Nephron (organoid): ENCODE measurements at regions not wholly inside any gene's neighbourhood (a gene's known extent, or its start where the extent isn't known, plus 50 kb on each side); places are given as distances from the start of the nearest gene placed in this dataset.

Experiments used
- H3K27ac Mint-ChIP-seq, 3 experiments: 2 replicates each; pipeline ENCODE4 v1.8.0; 2020; ENCODE audit warnings: mixed read lengths in 3 of 3, mild to moderate bottlenecking in 2 of 3, moderate library complexity in 1 of 3
- H3K27me3 Mint-ChIP-seq: 2 replicates; pipeline ENCODE4 v1.8.0; 2021; ENCODE audit warnings: low read depth, mild to moderate bottlenecking, moderate library complexity, mixed read lengths
- H3K36me3 Mint-ChIP-seq: 2 replicates; pipeline ENCODE4 v1.8.0; 2020; ENCODE audit warnings: low read depth, mixed read lengths
- H3K4me1 Mint-ChIP-seq: 2 replicates; pipeline ENCODE4 v1.8.0; 2020; ENCODE audit warnings: mixed read lengths
- H3K4me3 Mint-ChIP-seq, 3 experiments: 2 replicates each; pipeline ENCODE4 v1.8.0; 2020; ENCODE audit warnings: mild to moderate bottlenecking in 3 of 3, mixed read lengths in 3 of 3, moderate library complexity in 2 of 3
- H3K9me3 Mint-ChIP-seq: 2 replicates; pipeline ENCODE4 v1.8.0; 2020; ENCODE audit warnings: mixed read lengths
- CTCF ChIP-seq, 3 experiments: fragments of 200-600 bp; sonication (generic); IDR thresholded peaks; one replicate each; pipeline ENCODE4 v1.5.0; 2021; ENCODE audit warnings: antibody characterized with exemption in 3 of 3; ENCODE audit not compliant: unreplicated experiment in 3 of 3

GRCh38 chr5:56647099-56647850 lies 168.1 kb upstream of the MAP3K1 start:
- Mint-ChIP-seq H3K4me1 (peaks cover 8% of the 10 kb centered on the region), H3K27ac (peak overlapping the region; percentile 18 to 73 (median 46)), H3K36me3 (no peaks in the 10 kb centered on the region), H3K9me3 (no peaks in the 10 kb centered on the region), H3K27me3 (peaks cover 7% of the 10 kb centered on the region), H3K4me3 (no peak overlapping the region)
- TF ChIP-seq CTCF (IDR thresholded peaks at IDR 0.05; ENCODE audit: unreplicated experiment in 3 of 3), result no peak

- H3K4me3 Mint-ChIP-seq, result peak overlapping the region in 1 of 3 experiments; percentile 7
- peaks cover 34% of the 10 kb centered on the region for H3K4me1 Mint-ChIP-seq
- H3K27ac Mint-ChIP-seq, result peak overlapping the region; percentile 83 to 94 (median 87)
- TF ChIP-seq CTCF (IDR thresholded peaks at IDR 0.05; ENCODE audit: unreplicated experiment in 3 of 3), result no peak
- no peaks in the 10 kb centered on the region for H3K9me3 Mint-ChIP-seq
- H3K27me3 Mint-ChIP-seq, result no peaks in the 10 kb centered on the region
- H3K36me3 Mint-ChIP-seq, result no peaks in the 10 kb centered on the region
Observed at GRCh38 chr5:56641635-56642260, 173.6 kb upstream of the MAP3K1 start.

- Mint-ChIP-seq H3K4me3 (no peak overlapping the region), H3K27me3 (no peaks in the 10 kb centered on the region), H3K4me1 (peaks cover 40% of the 10 kb centered on the region), H3K9me3 (no peaks in the 10 kb centered on the region), H3K27ac (peak overlapping the region; percentile 83 to 94 (median 87)), H3K36me3 (no peaks in the 10 kb centered on the region)
- TF ChIP-seq CTCF (IDR thresholded peaks at IDR 0.05; ENCODE audit: unreplicated experiment in 3 of 3), result no peak
Observed at GRCh38 chr5:56640763-56641406, 174.5 kb upstream of the MAP3K1 start.

GRCh38 chr5:56639476-56639875 lies 175.9 kb upstream of the MAP3K1 start:
- H3K4me3 Mint-ChIP-seq, result no peak overlapping the region
- H3K36me3 Mint-ChIP-seq, result no peaks in the 10 kb centered on the region
- H3K9me3 Mint-ChIP-seq, result no peaks in the 10 kb centered on the region
- H3K4me1 Mint-ChIP-seq, result peaks cover 40% of the 10 kb centered on the region
- H3K27ac Mint-ChIP-seq, result peak overlapping the region; percentile 83 to 87 (median 84)
- no peaks in the 10 kb centered on the region for H3K27me3 Mint-ChIP-seq
- TF ChIP-seq CTCF (IDR thresholded peaks at IDR 0.05; ENCODE audit: unreplicated experiment in 3 of 3), result no peak

GRCh38 chr5:56638768-56639238 lies 176.5 kb upstream of the MAP3K1 start:
- H3K36me3 Mint-ChIP-seq, result no peaks in the 10 kb centered on the region
- H3K4me3 Mint-ChIP-seq, result no peak overlapping the region
- H3K27me3 Mint-ChIP-seq, result no peaks in the 10 kb centered on the region
- no peaks in the 10 kb centered on the region for H3K9me3 Mint-ChIP-seq
- peak overlapping the region; percentile 59 to 84 (median 83) for H3K27ac Mint-ChIP-seq
- H3K4me1 Mint-ChIP-seq, result peaks cover 40% of the 10 kb centered on the region
- no peak for TF ChIP-seq CTCF (IDR thresholded peaks at IDR 0.05; ENCODE audit: unreplicated experiment in 3 of 3)
